ENCODE measurements at regions not wholly inside any gene's neighbourhood (a gene's known extent, or its start where the extent isn't known, plus 50 kb on each side); places are given as distances from the start of the nearest gene placed in this dataset.

- TF ChIP-seq, protein P1, sequence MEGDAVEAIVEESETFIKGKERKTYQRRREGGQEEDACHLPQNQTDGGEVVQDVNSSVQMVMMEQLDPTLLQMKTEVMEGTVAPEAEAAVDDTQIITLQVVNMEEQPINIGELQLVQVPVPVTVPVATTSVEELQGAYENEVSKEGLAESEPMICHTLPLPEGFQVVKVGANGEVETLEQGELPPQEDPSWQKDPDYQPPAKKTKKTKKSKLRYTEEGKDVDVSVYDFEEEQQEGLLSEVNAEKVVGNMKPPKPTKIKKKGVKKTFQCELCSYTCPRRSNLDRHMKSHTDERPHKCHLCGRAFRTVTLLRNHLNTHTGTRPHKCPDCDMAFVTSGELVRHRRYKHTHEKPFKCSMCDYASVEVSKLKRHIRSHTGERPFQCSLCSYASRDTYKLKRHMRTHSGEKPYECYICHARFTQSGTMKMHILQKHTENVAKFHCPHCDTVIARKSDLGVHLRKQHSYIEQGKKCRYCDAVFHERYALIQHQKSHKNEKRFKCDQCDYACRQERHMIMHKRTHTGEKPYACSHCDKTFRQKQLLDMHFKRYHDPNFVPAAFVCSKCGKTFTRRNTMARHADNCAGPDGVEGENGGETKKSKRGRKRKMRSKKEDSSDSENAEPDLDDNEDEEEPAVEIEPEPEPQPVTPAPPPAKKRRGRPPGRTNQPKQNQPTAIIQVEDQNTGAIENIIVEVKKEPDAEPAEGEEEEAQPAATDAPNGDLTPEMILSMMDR (IDR thresholded peaks at IDR 0.05) = no peak
- no peak for TF ChIP-seq ZFX (IDR thresholded peaks at IDR 0.05; ENCODE audit: borderline replicate concordance)
These were observed 1898.4 kb downstream of the STIM2 start for GRCh38 chr4:28759064-28759463.
